GM23338 (cell line): ENCODE measurements at regions not wholly inside any gene's neighbourhood (a gene's known extent, or its start where the extent isn't known, plus 50 kb on each side); places are given as distances from the start of the nearest gene placed in this dataset.

ENCODE experiments used
- ETS1 ChIP-seq: IDR thresholded peaks from 2 replicates; pipeline ENCODE4 v1.6.1; 2016; ENCODE audit warnings: antibody characterized with exemption
- EZH2 ChIP-seq: fragments of 200-600 bp; sonication (generic); IDR thresholded peaks from one replicate; pipeline ENCODE4 v1.8.0; 2017; ENCODE audit warnings: antibody characterized with exemption, mild to moderate bottlenecking, low read depth; ENCODE audit not compliant: unreplicated experiment
- NANOG ChIP-seq: IDR thresholded peaks from 2 replicates; pipeline ENCODE4 v1.6.1; 2016; ENCODE audit warnings: antibody characterized with exemption, borderline replicate concordance
- POLR2AphosphoS5 ChIP-seq: IDR thresholded peaks from 2 replicates; pipeline ENCODE4 v1.6.1; 2016; ENCODE audit warnings: antibody characterized with exemption, low read depth
- REST ChIP-seq: IDR thresholded peaks from one replicate; pipeline ENCODE4 v1.6.1; 2018; ENCODE audit warnings: antibody characterized with exemption; ENCODE audit not compliant: unreplicated experiment
- ZNF114 ChIP-seq: fragments of 250-450 bp; sonication (Bioruptor Pico); IDR thresholded peaks from 2 replicates; pipeline ENCODE4 v1.5.0; 2020; ENCODE audit warnings: mild to moderate bottlenecking, moderate library complexity
- ZNF331 ChIP-seq: fragments of 250-450 bp; sonication (Bioruptor Pico); IDR thresholded peaks from 2 replicates; pipeline ENCODE4 v1.5.0; 2020; ENCODE audit warnings: low read depth, mild to moderate bottlenecking, moderate library complexity
- ZNF462 ChIP-seq: fragments of 250-450 bp; sonication (Bioruptor Pico); IDR thresholded peaks from 2 replicates; pipeline ENCODE4 v1.5.0; 2020; ENCODE audit warnings: mild to moderate bottlenecking, moderate library complexity

DNA sequence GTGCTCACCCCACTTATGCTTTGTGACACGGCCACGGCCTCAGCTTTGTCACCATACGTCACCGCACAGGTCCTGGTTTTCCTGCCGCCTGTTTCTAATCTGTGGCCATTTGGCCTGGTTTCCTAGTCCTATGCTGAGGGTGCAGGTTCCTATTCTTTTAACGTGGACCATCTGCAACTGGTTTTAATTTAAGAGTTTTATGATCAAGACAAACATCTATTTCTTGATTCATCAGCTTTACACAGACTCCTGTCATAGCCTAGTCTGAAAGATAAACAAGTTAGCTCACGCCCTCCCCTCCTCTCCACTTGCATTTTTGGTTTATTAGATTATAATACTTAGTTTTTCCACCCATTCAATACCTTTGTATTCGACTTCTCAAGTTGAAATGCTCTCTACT is 97.5 kb upstream of the RPS6KA2 start (continued):
- TF ChIP-seq ZNF462 (CRISPR knock-in tag) = no peak
- TF ChIP-seq NANOG = no peak
- no peak for TF ChIP-seq ZNF331
- TF ChIP-seq POLR2AphosphoS5 = no peak
- no peak for TF ChIP-seq REST
- no peak for TF ChIP-seq ETS1
- TF ChIP-seq ZNF114 (CRISPR knock-in tag) = no peak
- TF ChIP-seq EZH2 = no peak
